CD14-positive monocyte (primary cell): ENCODE measurements at regions not wholly inside any gene's neighbourhood (a gene's known extent, or its start where the extent isn't known, plus 50 kb on each side); places are given as distances from the start of the nearest gene placed in this dataset.

Experiments used
- DNase-seq, 3 donors: peaks; one replicate each; pipeline ENCODE4 v3.0.0-alpha.2; 2011 to 2022
- H2AFZ ChIP-seq: 2 replicates; pipeline ENCODE4 v1.6.0; 2012; ENCODE audit warnings: mild to moderate bottlenecking, low read depth, low read length, inconsistent platforms; ENCODE audit not compliant: insufficient read depth, poor library complexity, severe bottlenecking
- H3K27ac ChIP-seq, 2 donors: 1 replicate in 1 of 2; 2 replicates in 1 of 2; pipeline ENCODE4 v1.5.1; 2012 to 2013; ENCODE audit warnings: low read length in 2 of 2, control low read depth in 1 of 2, inconsistent platforms in 1 of 2, low read depth in 1 of 2, mild to moderate bottlenecking in 1 of 2
- H3K27me3 ChIP-seq, 2 donors: one replicate each; pipeline versions ENCODE4 v1.6.0 to v1.6.1; 2011 to 2013; ENCODE audit warnings: low read length in 2 of 2; ENCODE audit not compliant: control insufficient read depth in 2 of 2, insufficient read depth in 2 of 2
- H3K36me3 ChIP-seq, 2 donors: replicated peaks in 1 of 2; 1 replicate in 1 of 2; 2 replicates in 1 of 2; pipeline versions ENCODE4 v1.5.1 to v1.6.1; 2012 to 2013; ENCODE audit warnings: low read length in 2 of 2, control low read depth in 1 of 2, inconsistent platforms in 1 of 2, mild to moderate bottlenecking in 1 of 2; ENCODE audit not compliant: insufficient read depth in 2 of 2, control insufficient read depth in 1 of 2
- H3K4me1 ChIP-seq, 2 donors: 1 replicate in 1 of 2; 2 replicates in 1 of 2; pipeline versions ENCODE4 v1.5.1 to v1.6.1; 2012 to 2013; ENCODE audit warnings: low read length in 2 of 2, control low read depth in 1 of 2, inconsistent platforms in 1 of 2, mild to moderate bottlenecking in 1 of 2, moderate library complexity in 1 of 2; ENCODE audit not compliant: insufficient read depth in 2 of 2, control insufficient read depth in 1 of 2
- H3K4me2 ChIP-seq: replicated peaks from 2 replicates; pipeline ENCODE3; 2012; ENCODE audit warnings: low read length, moderate library complexity, mild to moderate bottlenecking; ENCODE audit not compliant: poor library complexity, severe bottlenecking; ENCODE audit errors: extremely low read depth
- H3K4me3 ChIP-seq, 3 experiments: fragments of 200-600 bp in 1 of 3; sonication (generic) in 1 of 3; replicated peaks in 1 of 3; 1 replicate in 2 of 3; 2 replicates in 1 of 3; pipeline ENCODE4 v1.5.1; 2011 to 2013; ENCODE audit warnings: low read length in 3 of 3, mild to moderate bottlenecking in 3 of 3, control low read depth in 2 of 3, low read depth in 2 of 3, inconsistent platforms in 1 of 3, moderate library complexity in 1 of 3
- H3K79me2 ChIP-seq: 2 replicates; pipeline ENCODE4 v1.6.0; 2012; ENCODE audit warnings: mild to moderate bottlenecking, control low read depth, inconsistent platforms, low read length, moderate library complexity; ENCODE audit not compliant: insufficient read depth
- H3K9ac ChIP-seq: 2 replicates; pipeline ENCODE4 v1.6.0; 2017; ENCODE audit warnings: low read length, mild to moderate bottlenecking; ENCODE audit not compliant: insufficient read depth, poor library complexity, severe bottlenecking
- H3K9me3 ChIP-seq, 2 donors: replicated peaks in 1 of 2; 1 replicate in 1 of 2; 2 replicates in 1 of 2; pipeline versions ENCODE4 v1.5.1 to v1.6.1; 2012 to 2013; ENCODE audit warnings: low read length in 2 of 2, control low read depth in 1 of 2; ENCODE audit not compliant: control insufficient read depth in 1 of 2, insufficient read depth in 1 of 2
- H4K20me1 ChIP-seq: 2 replicates; pipeline ENCODE4 v1.6.0; 2012; ENCODE audit warnings: mild to moderate bottlenecking, low read length, control low read depth, moderate library complexity; ENCODE audit not compliant: insufficient read depth
- H3K27ac Mint-ChIP-seq, 7 donors: one replicate each; pipeline ENCODE4 v1.8.0; 2020; ENCODE audit warnings: mild to moderate bottlenecking in 7 of 7, mixed read lengths in 7 of 7, moderate library complexity in 6 of 7, inconsistent platforms in 2 of 7
- H3K27me3 Mint-ChIP-seq, 3 donors: one replicate each; pipeline ENCODE4 v1.8.0; 2021 to 2022; ENCODE audit warnings: low read depth in 3 of 3, mild to moderate bottlenecking in 3 of 3, mixed read lengths in 3 of 3, moderate library complexity in 3 of 3, inconsistent platforms in 1 of 3
- H3K36me3 Mint-ChIP-seq, 2 donors: one replicate each; pipeline ENCODE4 v1.8.0; 2020; ENCODE audit warnings: mixed read lengths in 2 of 2, inconsistent platforms in 1 of 2, mild to moderate bottlenecking in 1 of 2
- H3K4me1 Mint-ChIP-seq: one replicate; pipeline ENCODE4 v1.8.0; 2020; ENCODE audit warnings: mild to moderate bottlenecking, mixed read lengths
- H3K4me3 Mint-ChIP-seq, 2 donors: one replicate each; pipeline ENCODE4 v1.8.0; 2020; ENCODE audit warnings: mild to moderate bottlenecking in 2 of 2, mixed read lengths in 2 of 2, moderate library complexity in 1 of 2
- H3K9me3 Mint-ChIP-seq, 7 donors: one replicate each; pipeline ENCODE4 v1.8.0; 2020 to 2022; ENCODE audit warnings: mixed read lengths in 7 of 7, mild to moderate bottlenecking in 6 of 7, moderate library complexity in 6 of 7, inconsistent platforms in 2 of 7
- CTCF ChIP-seq: fragments of 200-600 bp; IDR thresholded peaks from one replicate; pipeline ENCODE4 v1.8.0; 2022; ENCODE audit warnings: antibody characterized with exemption, mild to moderate bottlenecking
- WGBS: methylation state at CpG from one replicate; pipeline ENCODE4 v1.1.5; 2013; ENCODE audit warnings: missing lambda C conversion rate; ENCODE audit not compliant: insufficient coverage; 5-methylcytosine and 5-hydroxymethylcytosine counted together
- intact Hi-C, 2 donors: fragments of 100-400 bp; cut with micrococcal nuclease; formaldehyde crosslinking; loops; one replicate each; pipeline versions ENCODE4 v1.15.0 to v1.15.1; 2023

DNA sequence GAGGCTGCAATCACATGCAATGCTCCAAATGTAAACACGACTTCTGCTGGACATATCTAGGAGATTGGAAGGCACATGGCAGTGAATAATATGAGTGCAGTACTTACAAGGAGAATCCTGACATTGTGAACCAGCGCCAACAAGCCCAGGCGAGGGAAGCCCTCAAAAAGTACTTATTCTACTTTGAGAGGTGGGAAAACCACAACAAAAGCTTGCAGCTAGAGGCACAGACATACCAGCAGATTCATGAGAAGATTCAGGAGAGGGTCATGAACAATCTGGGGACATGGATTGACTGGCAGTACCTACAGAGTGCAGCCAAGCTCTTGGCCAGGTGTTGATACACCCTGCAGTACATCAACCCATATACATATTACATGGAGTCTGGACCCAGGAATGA is 475.7 kb upstream of the CDH2 start:
- Mint-ChIP-seq H3K4me1 (no peaks in the 10 kb centered on the region), H3K27ac (no peak overlapping the region), H3K9me3 (peaks cover 4 to 27% (median 16%) of the 10 kb centered on the region in 7 donors), H3K4me3 (no peak overlapping the region), H3K36me3 (no peaks in the 10 kb centered on the region), H3K27me3 (peaks cover 0 to 2% (median 0%) of the 10 kb centered on the region in 3 donors)
- Histone ChIP-seq H2AFZ (no peak overlapping the region), H3K9me3 (peaks cover 18 to 31% of the 10 kb centered on the region in 2 donors), H3K27me3 (no peaks in the 10 kb centered on the region), H3K4me2 (no peak overlapping the region), H4K20me1 (no peaks in the 10 kb centered on the region), H3K4me1 (no peaks in the 10 kb centered on the region), H3K9ac (no peak overlapping the region), H3K79me2 (no peaks in the 10 kb centered on the region), H3K27ac (no peak overlapping the region), H3K36me3 (no peaks in the 10 kb centered on the region), H3K4me3 (no peak overlapping the region)
- 95% methylated on average over 3 of the region's 3 CpGs for WGBS
- intact Hi-C loops = no loop called here
- no peak for TF ChIP-seq CTCF
- no peak for DNase-seq

GRCh38 chr18:28651298-28651697 is 474.4 kb upstream of the CDH2 start:
- no peak overlapping the region for H3K27ac ChIP-seq
- H3K9ac ChIP-seq = no peak overlapping the region
- Mint-ChIP-seq H3K4me1 (no peaks in the 10 kb centered on the region), H3K27ac (no peak overlapping the region), H3K36me3 (no peaks in the 10 kb centered on the region), H3K4me3 (no peak overlapping the region), H3K9me3 (peaks cover 4 to 19% (median 16%) of the 10 kb centered on the region in 7 donors), H3K27me3 (peaks cover 0 to 2% (median 0%) of the 10 kb centered on the region in 3 donors)
- no peak for TF ChIP-seq CTCF
- H3K4me3 ChIP-seq = no peak overlapping the region
- H4K20me1 ChIP-seq = no peaks in the 10 kb centered on the region
- H3K36me3 ChIP-seq = no peaks in the 10 kb centered on the region
- no peak overlapping the region for H2AFZ ChIP-seq
- no peak overlapping the region for H3K4me2 ChIP-seq
- DNase-seq = no peak
- WGBS = 88% methylated on average over 7 of the region's 12 CpGs
- H3K79me2 ChIP-seq = no peaks in the 10 kb centered on the region
- intact Hi-C loops = no loop called here
- peaks cover 18 to 31% of the 10 kb centered on the region in 2 donors for H3K9me3 ChIP-seq
- H3K27me3 ChIP-seq = no peaks in the 10 kb centered on the region
- no peaks in the 10 kb centered on the region for H3K4me1 ChIP-seq
